H1 (cell line): ENCODE measurements at regions not wholly inside any gene's neighbourhood (a gene's known extent, or its start where the extent isn't known, plus 50 kb on each side); places are given as distances from the start of the nearest gene placed in this dataset.

Experiments used
- CTCF ChIA-PET: fragments of 300-600 bp; sonication (Branson Sonifier 250); formaldehyde crosslinking; loops from one replicate; lab custom pipeline; 2021; ENCODE audit not compliant: partially characterized antibody; lab: Charles Lee
- POLR2A ChIA-PET: fragments of 300-600 bp; sonication (Branson Sonifier 250); formaldehyde crosslinking; loops from one replicate; lab custom pipeline; 2021; ENCODE audit warnings: inconsistent platforms; ENCODE audit not compliant: partially characterized antibody; lab: Charles Lee
- DNase-seq, 2 experiments: peaks; one replicate each; pipeline versions ENCODE4 v3.0.0 to v3.0.0-alpha.2; 2010 to 2022; ENCODE audit warnings: low spot score in 2 of 2, low read depth in 1 of 2, mixed read lengths in 1 of 2
- FAIRE-seq: peaks from 2 replicates; lab custom pipeline; 2011; peaks lifted over from hg19 to GRCh38; lab: Jason Lieb, UNC
- H2AFZ ChIP-seq: 2 replicates; pipeline ENCODE4 v1.8.1; 2012; ENCODE audit warnings: low read length, inconsistent platforms
- H2AK5ac ChIP-seq: 2 replicates; pipeline ENCODE4 v1.6.1; 2013; ENCODE audit warnings: low read depth, low read length
- H2BK120ac ChIP-seq: replicated peaks from 2 replicates; pipeline ENCODE3; 2013; ENCODE audit warnings: low read depth, low read length, inconsistent platforms
- H2BK12ac ChIP-seq: 2 replicates; pipeline ENCODE4 v1.6.1; 2013; ENCODE audit warnings: low read depth, low read length
- H2BK15ac ChIP-seq: 2 replicates; pipeline ENCODE4 v1.6.1; 2013; ENCODE audit warnings: low read length
- H2BK20ac ChIP-seq: 2 replicates; pipeline ENCODE4 v1.6.1; 2013; ENCODE audit warnings: low read length
- H2BK5ac ChIP-seq: 2 replicates; pipeline ENCODE4 v1.6.1; 2013; ENCODE audit warnings: low read depth, low read length
- H3K14ac ChIP-seq: 2 replicates; pipeline ENCODE4 v1.6.1; 2013; ENCODE audit warnings: inconsistent platforms; ENCODE audit not compliant: insufficient read length
- H3K18ac ChIP-seq: 2 replicates; pipeline ENCODE4 v1.6.1; 2013; ENCODE audit warnings: low read length; ENCODE audit errors: extremely low read depth
- H3K23ac ChIP-seq: 2 replicates; pipeline ENCODE4 v1.6.1; 2013; ENCODE audit warnings: inconsistent platforms; ENCODE audit not compliant: insufficient read length
- H3K23me2 ChIP-seq: 2 replicates; pipeline ENCODE4 v1.6.1; 2013; ENCODE audit warnings: low read depth, low read length
- H3K27ac ChIP-seq: 2 replicates; pipeline ENCODE4 v1.6.1; 2011; ENCODE audit warnings: low read depth, low read length, inconsistent platforms
- H3K27me3 ChIP-seq, 4 experiments: replicated peaks in 1 of 4; 1 replicate in 1 of 4; 2 replicates in 3 of 4; pipeline versions ENCODE4 v1.6.1 to v1.8.1; 2011 to 2013; ENCODE audit warnings: low read length in 3 of 4, mild to moderate bottlenecking in 3 of 4, inconsistent platforms in 2 of 4, mixed read lengths in 2 of 4, moderate library complexity in 1 of 4; ENCODE audit not compliant: control insufficient read depth in 3 of 4, insufficient read depth in 3 of 4; ENCODE audit errors: extremely low read depth in 1 of 4
- H3K36me3 ChIP-seq, 4 experiments: 2 replicates each; pipeline versions ENCODE4 v1.6.1 to v1.8.1; 2011 to 2013; ENCODE audit warnings: mild to moderate bottlenecking in 4 of 4, low read length in 3 of 4, moderate library complexity in 2 of 4, control low read depth in 1 of 4, inconsistent platforms in 1 of 4; ENCODE audit not compliant: insufficient read depth in 4 of 4, control insufficient read depth in 2 of 4
- H3K4ac ChIP-seq: replicated peaks from 2 replicates; pipeline ENCODE3; 2013; ENCODE audit warnings: low read length, low read depth, mixed read lengths, inconsistent platforms; ENCODE audit not compliant: insufficient read length
- H3K4me1 ChIP-seq, 4 experiments: replicated peaks in 1 of 4; 1 replicate in 1 of 4; 2 replicates in 3 of 4; pipeline versions ENCODE4 v1.6.1 to v1.8.1; 2011 to 2013; ENCODE audit warnings: low read length in 3 of 4, inconsistent platforms in 2 of 4, mixed read lengths in 1 of 4; ENCODE audit not compliant: insufficient read depth in 4 of 4, control insufficient read depth in 3 of 4
- H3K4me2 ChIP-seq, 2 experiments: 2 replicates each; pipeline versions ENCODE4 v1.6.1 to v1.8.1; 2011 to 2013; ENCODE audit warnings: low read depth in 2 of 2, low read length in 2 of 2, control low read depth in 1 of 2, inconsistent platforms in 1 of 2, mild to moderate bottlenecking in 1 of 2; ENCODE audit not compliant: insufficient read depth in 1 of 2
- H3K4me3 ChIP-seq, 4 experiments: fragments of 200-600, 300-600 bp in 1 of 4; sonication (generic), shearing (Covaris generic), sonication (Bioruptor Twin) in 1 of 4; 2 replicates each; pipeline versions ENCODE4 v1.5.1 to v1.8.1; 2011 to 2016; ENCODE audit warnings: low read length in 4 of 4, low read depth in 3 of 4, control low read depth in 2 of 4, inconsistent platforms in 2 of 4, mild to moderate bottlenecking in 2 of 4, mixed read lengths in 1 of 4, moderate library complexity in 1 of 4; ENCODE audit not compliant: insufficient read depth in 2 of 4; ENCODE audit errors: extremely low read depth in 1 of 4
- H3K56ac ChIP-seq: replicated peaks from 2 replicates; pipeline ENCODE3; 2013; ENCODE audit warnings: low read depth, mild to moderate bottlenecking, mixed read lengths, low read length, inconsistent platforms; ENCODE audit not compliant: insufficient read length
- H3K79me1 ChIP-seq: 2 replicates; pipeline ENCODE4 v1.6.1; 2013; ENCODE audit warnings: low read depth, low read length, control low read depth
- H3K79me2 ChIP-seq, 2 experiments: 2 replicates each; pipeline versions ENCODE4 v1.6.1 to v1.8.1; 2012 to 2013; ENCODE audit warnings: low read length in 2 of 2, mild to moderate bottlenecking in 2 of 2, inconsistent platforms in 1 of 2; ENCODE audit not compliant: insufficient read depth in 2 of 2, control insufficient read depth in 1 of 2
- H3K9ac ChIP-seq, 4 experiments: replicated peaks in 1 of 4; 1 replicate in 1 of 4; 2 replicates in 3 of 4; pipeline versions ENCODE4 v1.6.1 to v1.8.1; 2011 to 2013; ENCODE audit warnings: low read depth in 3 of 4, low read length in 3 of 4, control low read depth in 2 of 4, mild to moderate bottlenecking in 2 of 4, moderate library complexity in 2 of 4, inconsistent platforms in 1 of 4; ENCODE audit errors: extremely low read depth in 1 of 4
- H3K9me3 ChIP-seq, 2 experiments: 2 replicates each; pipeline versions ENCODE4 v1.6.1 to v1.8.1; 2012 to 2013; ENCODE audit warnings: mild to moderate bottlenecking in 2 of 2, moderate library complexity in 2 of 2, control low read depth in 1 of 2, inconsistent platforms in 1 of 2, low read depth in 1 of 2, low read length in 1 of 2, mixed read lengths in 1 of 2; ENCODE audit not compliant: insufficient read depth in 2 of 2
- H4K20me1 ChIP-seq, 2 experiments: replicated peaks in 1 of 2; 2 replicates each; pipeline versions ENCODE3 to v1.8.1; 2011 to 2013; ENCODE audit warnings: inconsistent platforms in 2 of 2, low read length in 2 of 2, mild to moderate bottlenecking in 1 of 2; ENCODE audit not compliant: insufficient read depth in 2 of 2, control insufficient read depth in 1 of 2
- H4K5ac ChIP-seq: 2 replicates; pipeline ENCODE4 v1.6.1; 2013; ENCODE audit warnings: low read length, low read depth, mixed read lengths, inconsistent platforms; ENCODE audit not compliant: insufficient read length
- H4K8ac ChIP-seq: 2 replicates; pipeline ENCODE4 v1.8.0; 2013; ENCODE audit warnings: mild to moderate bottlenecking, moderate library complexity, low read length, inconsistent platforms; ENCODE audit not compliant: insufficient read depth; ENCODE audit errors: extremely low read depth
- H4K91ac ChIP-seq: replicated peaks from 2 replicates; pipeline ENCODE3; 2013; ENCODE audit warnings: low read length, mixed read lengths, inconsistent platforms; ENCODE audit not compliant: insufficient read length
- CEBPB ChIP-seq: IDR thresholded peaks from 2 replicates; pipeline ENCODE4 v1.6.1; 2012; ENCODE audit warnings: low read depth, low read length
- EZH2 ChIP-seq: fragments of 200-600 bp; sonication (generic); IDR thresholded peaks from 2 replicates; pipeline ENCODE4 v1.7.1; 2012; ENCODE audit warnings: low read depth, mild to moderate bottlenecking, moderate library complexity, low read length, inconsistent platforms; ENCODE audit not compliant: severe bottlenecking
- RBBP5 ChIP-seq: IDR thresholded peaks from 2 replicates; pipeline ENCODE4 v1.7.1; 2012; ENCODE audit warnings: low read depth, mild to moderate bottlenecking, inconsistent platforms, low read length, moderate library complexity, borderline replicate concordance
- SIN3A ChIP-seq, 2 experiments: IDR thresholded peaks in 1 of 2; conservative IDR thresholded peaks in 1 of 2; 2 replicates each; pipeline ENCODE4 v1.6.1; 2011 to 2012; ENCODE audit warnings: low read length in 2 of 2, improper control_type of control experiment in 1 of 2, low read depth in 1 of 2, mild to moderate bottlenecking in 1 of 2
- SIRT6 ChIP-seq: IDR thresholded peaks from one replicate; pipeline ENCODE4 v1.7.1; 2012; ENCODE audit warnings: low read length, inconsistent platforms
- WGBS, 2 experiments: shearing (Covaris generic) in 1 of 2; methylation state at CpG; one replicate each; pipeline versions ENCODE4 v1.1.6 to v1.1.7; 2013 to 2015; ENCODE audit warnings: low lambda C conversion rate in 2 of 2, mixed read lengths in 2 of 2, inconsistent platforms in 1 of 2, low coverage in 1 of 2, missing lambda C conversion rate in 1 of 2; ENCODE audit not compliant: insufficient replicate concordance in 2 of 2, insufficient coverage in 1 of 2, insufficient read length in 1 of 2; ENCODE audit errors: extremely low coverage in 1 of 2, missing lambda C conversion rate in 1 of 2; 5-methylcytosine and 5-hydroxymethylcytosine counted together

GRCh38 chr7:25714013-25714412, 438.0 kb upstream of the NFE2L3 start:
- POLR2A ChIA-PET = no interaction called here

More at GRCh38 chr7:25714013-25714412, 438.0 kb upstream of the NFE2L3 start:
- peaks cover 0 to 3% (median 2%) of the 10 kb centered on the region in 4 experiments; a peak in 3 of 7 replicates for H3K4me1 ChIP-seq
- no peaks in the 10 kb centered on the region for H3K79me2 ChIP-seq
- no peak overlapping the region for H3K4me2 ChIP-seq
- H2BK20ac ChIP-seq = no peak overlapping the region
- H3K23me2 ChIP-seq = no peaks in the 10 kb centered on the region; the same call in 1 of the 2 replicates
- no peaks in the 10 kb centered on the region for H3K36me3 ChIP-seq
- no peaks in the 10 kb centered on the region for H4K20me1 ChIP-seq
- no peak overlapping the region for H4K8ac ChIP-seq
- DNase-seq (no peak), FAIRE-seq (no peak)
- H3K14ac ChIP-seq = no peak overlapping the region
- no peak overlapping the region for H2AK5ac ChIP-seq
- H2BK15ac ChIP-seq = no peak overlapping the region
- H3K27me3 ChIP-seq = no peaks in the 10 kb centered on the region
- H3K27ac ChIP-seq = no peak overlapping the region
- CTCF ChIA-PET = interaction anchor here (1.2 to 1.9 kb wide), 4 partner anchors 9 to 133 kb away, joined by 3 to 4 read pairs (median 4); no protein-coding TSS in a partner anchor
- H3K79me1 ChIP-seq = no peaks in the 10 kb centered on the region
- H3K18ac ChIP-seq = no peak overlapping the region
- 86% methylated on average over 5 of the region's 5 CpGs; no CpG with 5 or more reads in 1 of the 2 experiments for WGBS, 2 experiments
- H3K4ac ChIP-seq = no peak overlapping the region
- no peak overlapping the region for H4K5ac ChIP-seq
- no peak overlapping the region for H2BK12ac ChIP-seq
- no peak overlapping the region for H3K4me3 ChIP-seq
- no peak overlapping the region for H2AFZ ChIP-seq
- no peak overlapping the region for H3K9ac ChIP-seq
- no peak overlapping the region for H3K56ac ChIP-seq
- no peak overlapping the region for H2BK120ac ChIP-seq
- no peaks in the 10 kb centered on the region for H3K9me3 ChIP-seq
- H4K91ac ChIP-seq = no peak overlapping the region
- H2BK5ac ChIP-seq = no peak overlapping the region
- no peak overlapping the region for H3K23ac ChIP-seq
- TF ChIP-seq SIN3A (conservative IDR thresholded peaks at IDR 0.05 in 1 of 2, IDR thresholded peaks at IDR 0.05 in 1 of 2; ENCODE audit: low read depth in 1 of 2, low read length in 2 of 2) = no peak
- TF ChIP-seq RBBP5 = no peak
- no peak for TF ChIP-seq EZH2
- no peak for TF ChIP-seq CEBPB
- TF ChIP-seq SIRT6 = no peak
